ENCODE measurements at regions not wholly inside any gene's neighbourhood (a gene's known extent, or its start where the extent isn't known, plus 50 kb on each side); places are given as distances from the start of the nearest gene placed in this dataset.

DNA sequence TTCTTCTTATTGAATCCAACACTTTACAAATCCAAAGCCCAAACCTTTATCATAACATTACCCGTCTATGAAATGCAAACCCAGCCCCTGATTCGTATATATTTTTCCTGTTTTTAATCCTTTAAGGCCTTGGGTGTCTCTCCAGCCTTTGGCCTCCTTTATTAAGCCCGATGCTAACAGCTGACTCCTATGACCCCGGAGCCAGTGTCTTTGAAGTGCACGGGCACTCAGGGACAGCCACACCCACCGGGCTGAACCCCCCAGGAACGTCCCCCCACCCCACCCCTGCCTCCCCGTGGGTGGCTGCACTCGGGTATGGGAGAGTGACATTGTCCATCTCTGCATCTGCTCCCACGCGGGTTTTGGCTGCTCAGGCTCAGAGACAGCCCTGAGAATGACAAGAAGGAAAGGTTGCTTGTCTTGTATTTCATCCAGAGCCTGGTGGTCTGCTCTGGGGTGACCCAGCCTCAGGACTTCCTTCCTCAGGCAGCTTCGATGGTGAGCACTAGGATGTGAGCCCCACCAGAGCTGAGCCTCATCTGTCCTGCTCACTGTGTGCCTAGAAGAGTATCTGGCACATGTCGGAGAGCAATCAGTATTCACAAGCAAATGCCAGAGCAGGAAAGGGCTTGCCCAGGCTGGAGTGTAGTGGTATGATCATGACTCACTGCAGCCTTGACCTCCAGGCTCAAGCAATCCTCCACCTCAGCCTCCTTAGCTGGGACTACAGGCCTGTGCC is 210.4 kb downstream of the SKIDA1 start:
- intact Hi-C loops (cut with DNase I; ENCODE audit: low total_unique reads) = no loop called here
- Histone ChIP-seq H3K27ac (peak overlapping the region in 1 of 5 donors; percentile 27), H3K4me3 (no peak overlapping the region), H3K36me3 (no peaks in the 10 kb centered on the region), H3K27me3 (no peaks in the 10 kb centered on the region), H3K9me3 (no peaks in the 10 kb centered on the region), H3K4me1 (peaks cover 0 to 23% (median 11%) of the 10 kb centered on the region in 4 donors)
- DNase-seq = no peak
- no peak for TF ChIP-seq POLR2A (IDR thresholded peaks at IDR 0.05)
- no peak for TF ChIP-seq EP300 (IDR thresholded peaks at IDR 0.05)
- TF ChIP-seq, protein P1, sequence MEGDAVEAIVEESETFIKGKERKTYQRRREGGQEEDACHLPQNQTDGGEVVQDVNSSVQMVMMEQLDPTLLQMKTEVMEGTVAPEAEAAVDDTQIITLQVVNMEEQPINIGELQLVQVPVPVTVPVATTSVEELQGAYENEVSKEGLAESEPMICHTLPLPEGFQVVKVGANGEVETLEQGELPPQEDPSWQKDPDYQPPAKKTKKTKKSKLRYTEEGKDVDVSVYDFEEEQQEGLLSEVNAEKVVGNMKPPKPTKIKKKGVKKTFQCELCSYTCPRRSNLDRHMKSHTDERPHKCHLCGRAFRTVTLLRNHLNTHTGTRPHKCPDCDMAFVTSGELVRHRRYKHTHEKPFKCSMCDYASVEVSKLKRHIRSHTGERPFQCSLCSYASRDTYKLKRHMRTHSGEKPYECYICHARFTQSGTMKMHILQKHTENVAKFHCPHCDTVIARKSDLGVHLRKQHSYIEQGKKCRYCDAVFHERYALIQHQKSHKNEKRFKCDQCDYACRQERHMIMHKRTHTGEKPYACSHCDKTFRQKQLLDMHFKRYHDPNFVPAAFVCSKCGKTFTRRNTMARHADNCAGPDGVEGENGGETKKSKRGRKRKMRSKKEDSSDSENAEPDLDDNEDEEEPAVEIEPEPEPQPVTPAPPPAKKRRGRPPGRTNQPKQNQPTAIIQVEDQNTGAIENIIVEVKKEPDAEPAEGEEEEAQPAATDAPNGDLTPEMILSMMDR (IDR thresholded peaks at IDR 0.05) = no peak
- no peak for TF ChIP-seq POLR2AphosphoS5 (IDR thresholded peaks at IDR 0.05)
- WGBS, 5 donors = 30 to 52% (median 43%) methylated on average over 12 to 13 of the region's 13 CpGs

DNA sequence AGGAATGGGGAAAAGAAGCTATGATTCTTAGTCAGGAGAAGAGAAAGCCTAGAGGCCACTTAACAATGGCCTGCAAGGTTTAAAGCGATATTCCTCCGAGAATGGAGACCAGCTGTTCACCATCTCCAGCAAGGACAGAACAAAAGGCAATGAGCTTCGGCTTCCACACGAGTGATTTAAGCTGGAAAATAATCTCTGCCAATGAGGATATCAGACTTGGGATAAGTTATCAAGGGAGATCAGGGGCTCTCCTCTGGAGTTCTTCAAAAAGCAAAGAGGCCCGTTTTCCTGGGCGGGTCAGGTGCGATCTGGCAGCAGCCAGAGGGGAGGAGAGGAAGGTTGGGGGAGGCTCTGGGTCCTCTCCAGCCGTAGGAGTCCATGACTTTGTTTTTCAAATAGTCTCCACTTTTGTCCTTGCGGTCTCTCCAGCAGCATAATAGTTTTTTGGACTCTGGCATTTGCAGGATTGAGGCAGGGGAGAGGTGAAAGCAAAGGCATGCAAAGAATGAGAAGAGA is 211.3 kb downstream of the SKIDA1 start:
- Histone ChIP-seq H3K9me3 (no peaks in the 10 kb centered on the region), H3K27ac (no peak overlapping the region), H3K4me1 (peaks cover 0 to 23% (median 11%) of the 10 kb centered on the region in 4 donors), H3K36me3 (no peaks in the 10 kb centered on the region), H3K4me3 (no peak overlapping the region), H3K27me3 (no peaks in the 10 kb centered on the region)
- 34 to 54% (median 38%) methylated on average over 9 of the region's 9 CpGs for WGBS, 5 donors
- TF ChIP-seq, protein P1 (IDR thresholded peaks at IDR 0.05) = no peak
- TF ChIP-seq POLR2A (IDR thresholded peaks at IDR 0.05) = no peak
- no peak for TF ChIP-seq POLR2AphosphoS5 (IDR thresholded peaks at IDR 0.05)
- TF ChIP-seq EP300 (IDR thresholded peaks at IDR 0.05) = no peak
- intact Hi-C loops (cut with DNase I; ENCODE audit: low total_unique reads) = no loop called here
- DNase-seq = peak in 1 of 2 donors; percentile 57

DNA sequence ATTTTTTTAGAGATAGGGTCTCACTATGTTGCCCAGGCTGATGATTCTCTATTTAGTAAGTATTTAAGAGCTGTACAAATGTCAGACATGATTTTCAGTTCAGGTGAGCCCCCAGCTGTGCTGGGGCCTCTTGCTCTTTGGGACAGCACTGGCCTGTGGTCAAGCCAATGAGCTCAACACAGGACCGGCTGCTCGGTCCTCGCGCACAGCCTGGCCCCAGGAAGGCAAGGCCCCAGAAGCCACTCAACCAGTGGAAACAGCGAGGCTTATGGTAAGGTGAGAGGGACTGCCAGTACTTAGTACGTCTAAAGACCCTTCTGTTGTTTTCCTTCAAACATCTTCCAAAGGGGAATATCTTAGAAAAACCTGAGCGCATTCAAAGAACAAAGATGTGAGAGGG is 211.8 kb downstream of the SKIDA1 start:
- Histone ChIP-seq H3K4me3 (no peak overlapping the region), H3K27ac (no peak overlapping the region), H3K27me3 (no peaks in the 10 kb centered on the region), H3K4me1 (peaks cover 0 to 23% (median 11%) of the 10 kb centered on the region in 4 donors), H3K9me3 (no peaks in the 10 kb centered on the region), H3K36me3 (no peaks in the 10 kb centered on the region)
- 84 to 94% (median 91%) methylated on average over 7 of the region's 7 CpGs for WGBS, 5 donors
- intact Hi-C loops (cut with DNase I; ENCODE audit: low total_unique reads) = no loop called here
- no peak for DNase-seq
- TF ChIP-seq, protein P1 (IDR thresholded peaks at IDR 0.05) = no peak
- TF ChIP-seq POLR2A (IDR thresholded peaks at IDR 0.05) = no peak
- TF ChIP-seq POLR2AphosphoS5 (IDR thresholded peaks at IDR 0.05) = no peak
- TF ChIP-seq EP300 (IDR thresholded peaks at IDR 0.05) = no peak

DNA sequence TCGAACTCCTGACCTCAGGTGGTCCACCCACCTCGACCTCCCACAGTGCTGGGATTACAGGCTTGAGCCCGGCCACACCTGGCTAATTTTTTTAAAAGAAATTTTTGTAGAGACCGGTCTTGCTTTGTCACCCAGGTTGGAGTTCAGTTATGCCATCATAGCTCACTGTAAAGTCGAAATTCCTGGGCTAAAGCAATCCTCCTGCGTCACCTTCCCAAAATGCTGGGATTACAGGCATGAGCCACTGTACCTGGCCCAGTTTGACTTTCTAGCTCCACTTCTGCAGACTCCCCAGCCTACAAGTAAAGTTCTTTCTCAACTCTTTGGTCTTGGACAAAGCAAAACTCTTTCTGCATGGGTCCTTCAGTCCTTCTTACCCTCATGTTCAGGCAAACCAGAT is 214.1 kb downstream of the SKIDA1 start:
- TF ChIP-seq EP300 (IDR thresholded peaks at IDR 0.05) (no peak), POLR2A (IDR thresholded peaks at IDR 0.05) (no peak), POLR2AphosphoS5 (IDR thresholded peaks at IDR 0.05) (no peak)
- TF ChIP-seq, protein P1 (IDR thresholded peaks at IDR 0.05) = no peak
- 84 to 91% (median 88%) methylated on average over 6 of the region's 6 CpGs for WGBS, 5 donors

More for the DNA sequence above, 214.1 kb downstream of the SKIDA1 start:
- Histone ChIP-seq H3K36me3 (no peaks in the 10 kb centered on the region), H3K27ac (no peak overlapping the region), H3K4me3 (no peak overlapping the region), H3K9me3 (no peaks in the 10 kb centered on the region), H3K4me1 (peaks cover 0 to 23% (median 11%) of the 10 kb centered on the region in 4 donors), H3K27me3 (no peaks in the 10 kb centered on the region)
- DNase-seq = no peak
- intact Hi-C loops (cut with DNase I; ENCODE audit: low total_unique reads) = no loop called here

Measured in stomach (tissue), 8 donors.